SK-MEL-5 (cell line): ENCODE measurements at regions not wholly inside any gene's neighbourhood (a gene's known extent, or its start where the extent isn't known, plus 50 kb on each side); places are given as distances from the start of the nearest gene placed in this dataset.

ENCODE experiments used
- DNase-seq: peaks from one replicate; pipeline ENCODE4 v3.0.0-alpha.2; 2016; ENCODE audit warnings: low read depth, low spot score
- in situ Hi-C: cut with HindIII; loops from 2 replicates; pipeline ENCODE4 v1.10.0; 2016; ENCODE audit warnings: low sequenced_read_pairs, high pct_unique_total_duplicates, low pct_unique_long_range_greater_than_20kb

GRCh38 chr4:8709729-8710360 lies 117.3 kb downstream of the CPZ start:
- no peak for DNase-seq
- in situ Hi-C loops, result no loop called here

GRCh38 chr4:8709050-8709728 lies 116.6 kb downstream of the CPZ start:
- in situ Hi-C loops, result no loop called here
- no peak for DNase-seq

- in situ Hi-C loops, result no loop called here
- no peak for DNase-seq
These were observed 115.9 kb downstream of the CPZ start for GRCh38 chr4:8708401-8709021.

GRCh38 chr4:8707045-8707781 lies 114.6 kb downstream of the CPZ start:
- in situ Hi-C loops, result no loop called here
- no peak for DNase-seq

- no peak for DNase-seq
- in situ Hi-C loops, result no loop called here
These were observed 113.9 kb downstream of the CPZ start for GRCh38 chr4:8706216-8707044.

- in situ Hi-C loops, result no loop called here
- DNase-seq, result no peak
These were observed 112.9 kb downstream of the CPZ start for GRCh38 chr4:8705161-8706145.

- DNase-seq, result no peak
- in situ Hi-C loops, result no loop called here
These were observed 112.1 kb downstream of the CPZ start for GRCh38 chr4:8704632-8705031.

- in situ Hi-C loops, result no loop called here
- DNase-seq, result no peak
These were observed 111.4 kb downstream of the CPZ start for GRCh38 chr4:8703857-8704495.

- in situ Hi-C loops, result no loop called here
- DNase-seq, result no peak
These were observed 110.8 kb downstream of the CPZ start for GRCh38 chr4:8703401-8703696.

GRCh38 chr4:8702516-8703400 lies 110.2 kb downstream of the CPZ start:
- in situ Hi-C loops, result no loop called here
- no peak for DNase-seq

GRCh38 chr4:8702020-8702495 lies 109.5 kb downstream of the CPZ start:
- no peak for DNase-seq
- in situ Hi-C loops, result no loop called here

GRCh38 chr4:8701126-8702019 lies 108.8 kb downstream of the CPZ start:
- in situ Hi-C loops, result no loop called here

GRCh38 chr4:8700531-8700930 lies 108.0 kb downstream of the CPZ start:
- DNase-seq, result no peak
- in situ Hi-C loops, result no loop called here

More at GRCh38 chr4:8701126-8702019, 108.8 kb downstream of the CPZ start:
- no peak for DNase-seq

GRCh38 chr4:8699479-8700145 lies 107.0 kb downstream of the CPZ start:
- no peak for DNase-seq
- in situ Hi-C loops, result no loop called here
